Inflammatory macrophage (primary cell): ENCODE measurements at regions not wholly inside any gene's neighbourhood (a gene's known extent, or its start where the extent isn't known, plus 50 kb on each side); places are given as distances from the start of the nearest gene placed in this dataset.

Experiments used
- DNase-seq, 2 donors: peaks; one replicate each; pipeline ENCODE4 v3.0.0-alpha.2; 2020 to 2022

- DNase-seq = no peak
Observed at GRCh38 chr22:47569389-47570299, 807.2 kb downstream of the TBC1D22A start.

DNA sequence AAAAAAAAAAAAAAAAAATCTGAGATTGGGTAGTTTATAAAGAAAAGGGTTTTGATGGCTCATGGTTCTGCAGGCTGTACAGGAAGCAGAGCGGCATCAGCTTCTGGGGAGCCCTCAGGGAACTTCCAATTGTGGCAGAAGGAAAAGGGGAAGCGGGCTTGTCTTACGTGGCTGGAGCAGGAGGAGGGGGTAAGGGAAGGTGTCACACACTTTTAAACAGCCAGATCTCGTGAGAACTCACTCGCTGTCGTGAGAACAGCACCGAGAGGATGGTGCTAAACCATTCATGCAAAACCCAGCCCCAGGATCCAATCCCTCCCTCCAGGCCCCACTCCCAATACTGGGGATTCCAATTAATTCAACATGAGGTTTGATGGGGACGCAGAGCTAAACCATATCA, 806.2 kb downstream of the TBC1D22A start:
- no peak for DNase-seq

GRCh38 chr22:47567126-47568090, 805.0 kb downstream of the TBC1D22A start:
- DNase-seq = no peak

GRCh38 chr22:47566491-47566890, 804.0 kb downstream of the TBC1D22A start:
- DNase-seq = no peak

- DNase-seq = no peak
Observed at GRCh38 chr22:47565607-47566006, 803.2 kb downstream of the TBC1D22A start.

GRCh38 chr22:47564651-47565434, 802.4 kb downstream of the TBC1D22A start:
- DNase-seq = no peak

GRCh38 chr22:47564158-47564450, 801.7 kb downstream of the TBC1D22A start:
- no peak for DNase-seq

GRCh38 chr22:47563406-47564157, 801.1 kb downstream of the TBC1D22A start:
- DNase-seq = no peak

DNA sequence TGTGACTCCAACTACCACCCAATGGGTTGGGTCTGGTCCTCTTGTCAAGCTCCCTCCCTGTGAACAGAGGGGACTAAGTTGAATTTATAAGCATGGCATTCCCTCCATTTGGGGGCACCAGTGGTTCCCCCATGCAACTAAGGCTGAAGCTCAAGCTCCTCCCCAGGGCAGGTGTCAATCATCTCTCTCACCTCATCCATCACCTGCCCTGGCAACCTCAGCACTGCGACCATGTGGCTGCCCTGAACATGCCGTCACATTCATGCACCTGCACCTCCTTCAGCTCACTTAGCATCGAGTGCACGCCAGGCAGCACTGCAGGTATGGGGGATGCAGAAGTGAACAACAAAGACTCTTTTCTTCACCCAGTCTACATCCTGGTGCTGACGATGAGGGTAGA, 799.3 kb downstream of the TBC1D22A start:
- DNase-seq = no peak

- DNase-seq = no peak
Observed at GRCh38 chr22:47561115-47561675, 798.7 kb downstream of the TBC1D22A start.

DNA sequence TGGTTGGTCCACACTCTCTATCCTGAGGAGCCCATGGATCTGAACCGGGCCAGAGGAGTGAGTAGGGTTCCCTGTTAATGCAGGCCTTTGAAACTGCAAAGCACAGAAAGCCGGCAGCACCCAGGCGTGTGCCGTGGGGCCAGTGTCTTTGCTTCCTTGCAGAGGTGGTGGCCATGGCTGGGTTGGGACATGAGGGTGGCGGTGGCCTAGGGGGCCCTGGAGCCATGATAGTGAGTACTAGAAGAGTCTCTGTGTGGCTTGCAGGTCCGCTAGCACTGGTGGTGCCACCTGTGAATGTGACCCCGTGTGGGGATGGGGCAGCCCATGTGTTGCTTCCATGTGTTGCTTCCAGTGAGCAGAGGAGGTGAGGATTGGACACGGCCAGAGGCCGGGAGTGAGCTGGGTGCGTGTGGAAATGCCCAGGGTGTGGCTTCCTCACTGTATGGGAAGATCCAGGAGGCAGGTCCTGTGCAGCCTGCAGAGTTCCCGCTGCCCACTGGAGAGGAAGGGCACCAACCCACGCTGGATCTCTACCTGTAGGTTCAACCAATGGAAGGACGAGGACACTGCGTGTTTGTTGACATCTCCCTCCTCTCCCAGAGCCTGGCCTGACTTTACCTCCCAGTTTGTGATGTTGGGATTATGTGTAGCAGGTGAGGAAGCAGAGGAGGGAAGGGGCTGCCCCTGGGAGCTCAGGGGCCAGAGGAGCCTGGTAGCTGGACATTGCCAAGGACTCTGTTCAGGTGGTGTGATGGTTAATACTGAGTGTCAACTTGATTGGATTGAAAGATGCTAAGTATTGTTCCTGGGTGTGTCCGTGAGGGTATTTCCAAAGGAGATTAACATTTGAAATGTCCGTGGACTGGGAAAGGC, 796.6 kb downstream of the TBC1D22A start:
- no peak for DNase-seq

- DNase-seq = no peak
Observed at GRCh38 chr22:47556473-47556872, 794.0 kb downstream of the TBC1D22A start.

DNA sequence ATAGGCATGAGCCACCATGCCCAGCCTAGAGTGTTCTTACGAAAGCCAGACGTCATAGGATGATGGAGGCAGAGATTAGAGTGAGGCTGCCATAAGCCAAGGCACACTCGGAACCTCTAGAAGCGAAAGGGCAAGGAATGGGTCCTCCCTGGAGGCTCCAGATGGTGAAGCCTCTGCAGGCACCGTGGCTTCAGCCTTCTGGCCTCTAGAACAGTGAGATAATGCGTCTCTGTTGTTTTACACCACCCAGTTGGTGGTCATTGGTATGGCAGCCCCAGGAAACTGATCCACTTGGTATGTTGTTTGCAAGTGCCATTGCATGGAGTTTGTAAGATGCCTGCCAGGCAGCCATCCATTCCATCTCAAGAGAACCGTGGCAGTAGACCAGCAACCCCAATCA, 791.0 kb downstream of the TBC1D22A start:
- DNase-seq = no peak

DNA sequence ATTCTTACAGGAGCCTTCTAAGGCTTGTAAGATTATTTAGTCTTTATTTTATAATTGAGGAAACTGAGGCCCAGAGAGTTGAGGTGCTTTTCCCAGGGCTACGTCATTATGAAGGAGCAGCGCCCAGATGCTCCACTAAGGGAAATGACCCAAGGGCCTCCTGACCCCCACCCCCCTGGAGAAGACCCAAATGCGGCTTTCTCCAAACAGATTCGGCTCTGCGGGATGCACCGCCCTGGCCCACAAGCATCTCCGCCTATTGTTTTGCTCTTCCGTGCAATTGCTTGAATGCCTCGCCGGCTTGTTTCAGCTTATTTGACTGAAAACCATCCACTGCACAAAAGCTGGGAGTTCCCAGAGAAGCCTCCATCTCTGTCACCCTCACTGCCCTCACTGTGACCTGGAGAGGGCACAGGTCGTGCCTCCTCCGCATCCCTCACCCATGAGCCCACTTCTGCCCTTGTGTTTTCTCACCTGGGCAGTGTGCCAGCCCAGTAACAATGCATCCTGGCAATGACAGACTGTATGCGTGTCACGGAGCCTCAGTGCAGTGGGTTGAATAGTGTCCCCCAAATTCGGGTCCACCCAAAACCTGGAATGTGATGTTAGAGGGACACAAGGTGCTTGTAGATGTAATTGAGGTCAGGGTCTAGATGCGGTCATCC, 790.2 kb downstream of the TBC1D22A start:
- no peak for DNase-seq

- DNase-seq = no peak
Observed at GRCh38 chr22:47552024-47552423, 789.6 kb downstream of the TBC1D22A start.

- no peak for DNase-seq
Observed at GRCh38 chr22:47551431-47551775, 789.0 kb downstream of the TBC1D22A start.

DNA sequence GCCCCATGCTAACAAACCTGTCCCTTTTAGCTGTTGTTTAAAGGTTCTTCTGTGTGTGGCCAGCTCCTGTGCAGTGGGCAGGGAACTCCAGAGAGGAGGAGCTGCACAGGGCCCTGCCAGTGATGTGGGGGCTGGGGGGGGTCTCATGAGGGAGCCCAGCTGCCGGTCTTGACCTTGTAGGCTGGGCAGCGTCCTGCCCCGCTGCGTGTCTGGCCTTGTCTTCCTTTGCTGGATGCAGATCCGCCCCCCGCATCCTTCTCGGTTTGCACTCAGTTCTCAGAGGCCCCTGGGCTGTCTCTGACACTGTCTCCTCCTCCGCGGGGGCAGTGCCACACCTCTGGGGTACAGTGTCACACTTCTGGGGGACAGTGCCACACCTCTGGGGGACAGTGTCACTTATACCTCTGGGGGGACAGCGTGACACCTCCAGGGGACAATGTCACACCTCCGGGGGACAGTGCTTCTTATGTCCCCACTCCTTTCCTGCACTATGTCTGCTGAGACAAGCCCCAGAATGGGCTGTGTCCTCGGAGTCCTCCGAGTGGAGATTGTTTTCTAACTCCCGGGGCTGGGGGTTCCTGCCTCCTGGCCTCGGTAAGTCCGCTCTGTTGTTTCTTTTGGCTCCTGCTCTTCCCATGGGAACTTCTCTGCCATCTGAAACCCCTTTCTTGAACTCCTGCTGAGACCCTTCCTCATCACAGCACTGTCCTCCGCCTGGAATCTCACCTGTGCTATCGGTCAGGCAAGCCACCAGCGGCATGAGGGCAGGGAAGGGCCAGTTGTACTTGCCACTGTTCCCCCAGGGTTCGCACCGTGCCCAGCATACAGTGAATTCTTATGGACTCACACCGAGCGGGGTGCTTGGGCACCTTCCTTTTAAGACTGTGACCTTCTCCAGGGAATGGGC, 788.3 kb downstream of the TBC1D22A start:
- no peak for DNase-seq

- DNase-seq = no peak
Observed at GRCh38 chr22:47549741-47550340, 787.4 kb downstream of the TBC1D22A start.
